ENCODE measurements at regions not wholly inside any gene's neighbourhood (a gene's known extent, or its start where the extent isn't known, plus 50 kb on each side); places are given as distances from the start of the nearest gene placed in this dataset.

DNA sequence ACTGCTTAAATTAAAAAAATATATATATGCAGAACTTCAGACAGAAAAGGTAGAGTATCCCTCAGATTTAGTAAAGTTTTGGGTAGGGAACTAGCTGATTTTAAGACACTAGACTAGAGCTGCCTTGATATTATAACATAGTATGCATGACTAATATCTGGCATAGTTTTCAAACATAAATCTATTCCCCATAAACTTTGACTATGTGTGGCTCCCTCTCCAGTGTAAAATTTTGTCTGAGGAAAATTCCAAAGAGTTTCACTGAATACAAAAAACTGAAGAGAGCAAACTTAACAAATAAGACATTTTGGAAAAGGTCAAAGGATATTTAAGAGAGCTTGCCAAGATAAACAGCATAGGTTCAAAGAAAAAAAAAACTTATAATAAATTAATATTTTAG is 66.2 kb upstream of the ZNF462 start:
- Histone ChIP-seq H4K20me1 (ENCODE audit: low read length) (no peaks in the 10 kb centered on the region), H3K36me3 (ENCODE audit: low read depth, low read length) (no peaks in the 10 kb centered on the region), H2AFZ (ENCODE audit: low read length) (no peak overlapping the region), H3K4me3 (ENCODE audit: low read length) (no peak overlapping the region), H3K9me3 (ENCODE audit: low read length) (peaks cover 8% of the 10 kb centered on the region; the same call in 1 of the 2 replicates), H3K4me2 (ENCODE audit: low read length) (no peak overlapping the region), H3K9ac (ENCODE audit: low read length) (no peak overlapping the region), H3K79me2 (ENCODE audit: low read length) (no peaks in the 10 kb centered on the region), H3K27ac (ENCODE audit: low read length) (no peak overlapping the region), H3K4me1 (ENCODE audit: insufficient read depth, low read length) (peaks cover 17% of the 10 kb centered on the region), H3F3A (ENCODE audit: low read length, unreplicated experiment) (no peaks in the 10 kb centered on the region), H3K27me3 (ENCODE audit: low read length) (no peaks in the 10 kb centered on the region), H3K9me2 (replicated peaks; ENCODE audit: low read length) (no peaks in the 10 kb centered on the region)
- CTCF ChIA-PET: no interaction called here
- TF ChIP-seq EZH2 (IDR thresholded peaks at IDR 0.05; ENCODE audit: low read length, unreplicated experiment) (no peak), EZH2phosphoT487 (IDR thresholded peaks at IDR 0.05; ENCODE audit: borderline replicate concordance, low read length) (no peak), CTCF (conservative IDR thresholded peaks at IDR 0.05; ENCODE audit: low read depth, low read length) (no peak)
- DNase-seq (no peak), ATAC-seq (no peak)
- POLR2A ChIA-PET (ENCODE audit: unreplicated experiment): no interaction called here
- no TSS peak for BruUV-seq (replicated peaks)
- intact Hi-C loops (cut with micrococcal nuclease): no loop called here

GRCh38 chr9:106797299-106797698 is 65.7 kb upstream of the ZNF462 start:
- ChIA-PET CTCF (no interaction called here), POLR2A (ENCODE audit: unreplicated experiment) (no interaction called here)
- no peaks in the 10 kb centered on the region for H3K27me3 ChIP-seq (ENCODE audit: low read length)
- no peak overlapping the region for H3K9ac ChIP-seq (ENCODE audit: low read length)
- no TSS peak for BruUV-seq (replicated peaks)
- no peak for ATAC-seq
- H2AFZ ChIP-seq (ENCODE audit: low read length): no peak overlapping the region
- H3K4me1 ChIP-seq (ENCODE audit: insufficient read depth, low read length): peaks cover 17% of the 10 kb centered on the region
- no peak for DNase-seq
- H3K36me3 ChIP-seq (ENCODE audit: low read depth, low read length): no peaks in the 10 kb centered on the region
- no peaks in the 10 kb centered on the region for H3F3A ChIP-seq (ENCODE audit: low read length, unreplicated experiment)
- TF ChIP-seq EZH2phosphoT487 (IDR thresholded peaks at IDR 0.05; ENCODE audit: borderline replicate concordance, low read length) (no peak), CTCF (conservative IDR thresholded peaks at IDR 0.05; ENCODE audit: low read depth, low read length) (no peak), EZH2 (IDR thresholded peaks at IDR 0.05; ENCODE audit: low read length, unreplicated experiment) (no peak)
- no peaks in the 10 kb centered on the region for H3K79me2 ChIP-seq (ENCODE audit: low read length)
- no peak overlapping the region for H3K4me3 ChIP-seq (ENCODE audit: low read length)
- intact Hi-C loops (cut with micrococcal nuclease): no loop called here
- H3K27ac ChIP-seq (ENCODE audit: low read length): no peak overlapping the region
- H4K20me1 ChIP-seq (ENCODE audit: low read length): no peaks in the 10 kb centered on the region
- H3K9me3 ChIP-seq (ENCODE audit: low read length): peaks cover 8% of the 10 kb centered on the region; the same call in 1 of the 2 replicates
- H3K4me2 ChIP-seq (ENCODE audit: low read length): no peak overlapping the region
- H3K9me2 ChIP-seq (replicated peaks; ENCODE audit: low read length): no peaks in the 10 kb centered on the region

DNA sequence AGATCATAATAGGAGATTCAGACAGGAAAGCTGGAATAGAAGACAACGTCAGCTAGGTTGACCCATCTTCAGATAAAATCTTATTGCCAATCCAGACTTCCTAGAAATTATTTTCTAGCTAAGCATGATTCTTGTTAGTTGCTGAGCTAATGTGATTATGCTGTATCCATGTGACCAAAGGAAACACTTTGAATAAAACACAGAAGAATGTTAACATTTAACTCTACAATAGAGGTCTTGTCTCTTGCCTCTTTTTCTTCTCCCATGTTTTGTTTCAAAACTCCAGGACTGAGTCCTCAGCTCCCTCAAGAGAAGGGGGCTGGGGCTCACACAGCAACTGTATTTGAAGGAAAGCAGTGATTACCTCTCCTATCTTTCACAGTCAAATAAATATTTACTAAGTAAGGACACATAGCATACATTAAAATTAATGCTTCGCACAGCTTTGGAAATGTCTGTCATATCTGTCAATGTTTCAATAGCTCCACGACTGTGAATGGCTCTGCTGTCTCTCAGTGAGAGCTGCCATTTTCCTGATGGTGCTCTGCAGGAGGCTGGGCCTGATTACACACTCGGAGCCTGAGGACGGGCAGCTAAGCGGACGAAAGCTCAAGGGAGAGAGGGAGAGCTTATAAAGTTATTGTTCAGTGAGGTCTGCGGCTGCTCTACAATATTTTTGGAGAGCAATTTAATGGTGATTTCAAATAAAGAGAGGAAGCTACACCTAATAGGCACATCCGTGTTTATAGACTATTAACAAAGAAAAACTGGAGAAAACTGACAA is 64.8 kb upstream of the ZNF462 start:
- no peak overlapping the region for H3K4me2 ChIP-seq (ENCODE audit: low read length)
- no peaks in the 10 kb centered on the region for H4K20me1 ChIP-seq (ENCODE audit: low read length)
- no peak overlapping the region for H3K9ac ChIP-seq (ENCODE audit: low read length)
- no peak for TF ChIP-seq EZH2phosphoT487 (IDR thresholded peaks at IDR 0.05; ENCODE audit: borderline replicate concordance, low read length)
- no peak for TF ChIP-seq CTCF (conservative IDR thresholded peaks at IDR 0.05; ENCODE audit: low read depth, low read length)
- TF ChIP-seq EZH2 (IDR thresholded peaks at IDR 0.05; ENCODE audit: low read length, unreplicated experiment): no peak
- H3K9me3 ChIP-seq (ENCODE audit: low read length): peaks cover 8% of the 10 kb centered on the region; the same call in 1 of the 2 replicates
- no TSS peak for BruUV-seq (replicated peaks)
- H2AFZ ChIP-seq (ENCODE audit: low read length): no peak overlapping the region
- no peaks in the 10 kb centered on the region for H3K27me3 ChIP-seq (ENCODE audit: low read length)
- H3K36me3 ChIP-seq (ENCODE audit: low read depth, low read length): no peaks in the 10 kb centered on the region
- ATAC-seq: no peak
- H3K4me1 ChIP-seq (ENCODE audit: insufficient read depth, low read length): peaks cover 17% of the 10 kb centered on the region
- ChIA-PET CTCF (no interaction called here), POLR2A (ENCODE audit: unreplicated experiment) (no interaction called here)
- H3K27ac ChIP-seq (ENCODE audit: low read length): no peak overlapping the region
- H3F3A ChIP-seq (ENCODE audit: low read length, unreplicated experiment): no peaks in the 10 kb centered on the region
- no peaks in the 10 kb centered on the region for H3K9me2 ChIP-seq (replicated peaks; ENCODE audit: low read length)
- H3K79me2 ChIP-seq (ENCODE audit: low read length): no peaks in the 10 kb centered on the region
- no peak for DNase-seq
- H3K4me3 ChIP-seq (ENCODE audit: low read length): no peak overlapping the region
- intact Hi-C loops (cut with micrococcal nuclease): no loop called here
